ENCODE measurements at regions not wholly inside any gene's neighbourhood (a gene's known extent, or its start where the extent isn't known, plus 50 kb on each side); places are given as distances from the start of the nearest gene placed in this dataset.

GRCh38 chr5:27290172-27290571, 251.8 kb upstream of the CDH9 start:
- TF ChIP-seq POLR2A (IDR thresholded peaks at IDR 0.05) = no peak
- no peak for TF ChIP-seq CTCF (IDR thresholded peaks at IDR 0.05)
